ENCODE measurements at regions not wholly inside any gene's neighbourhood (a gene's known extent, or its start where the extent isn't known, plus 50 kb on each side); places are given as distances from the start of the nearest gene placed in this dataset.

GRCh38 chr4:160928482-160928881 is 1235.3 kb downstream of the FSTL5 start:
- no peaks in the 10 kb centered on the region for H3K9me3 ChIP-seq (ENCODE audit: control insufficient read depth, insufficient read depth, low read depth, low read length)
- intact Hi-C loops (cut with micrococcal nuclease; ENCODE audit: unreplicated experiment) (no loop called here), in situ Hi-C loops (cut with HindIII; ENCODE audit: low pct_unique_long_range_greater_than_20kb, low sequenced_read_pairs) (no loop called here)
- no peaks in the 10 kb centered on the region for H3K27me3 ChIP-seq (ENCODE audit: control insufficient read depth, insufficient read depth, low read length)
- CTCF ChIA-PET = no interaction called here
- no peak overlapping the region for H3K4me3 ChIP-seq (ENCODE audit: low read depth in 2 of 2, low read length in 2 of 2)
- H3K36me3 ChIP-seq (ENCODE audit: control insufficient read depth, insufficient read depth, low read length) = no peaks in the 10 kb centered on the region
- BruUV-seq (replicated peaks) = no TSS peak
- TF ChIP-seq CTCF (IDR thresholded peaks at IDR 0.05) (no peak), TCF7L2 (IDR thresholded peaks at IDR 0.05; ENCODE audit: low read depth, low read length) (no peak), REST (IDR thresholded peaks at IDR 0.05; ENCODE audit: insufficient read depth in 1 of 2, low read depth in 2 of 2, low read length in 1 of 2) (no peak), POLR2AphosphoS5 (IDR thresholded peaks at IDR 0.05; ENCODE audit: low read depth, low read length) (no peak), SIN3A (IDR thresholded peaks at IDR 0.05; ENCODE audit: borderline replicate concordance, insufficient read depth, low read depth, low read length) (no peak)
- H3K27ac ChIP-seq (ENCODE audit: low read length) = no peak overlapping the region
- POLR2A ChIA-PET = no interaction called here
- DNase-seq (ENCODE audit: low read depth, low spot score) (no peak), ATAC-seq (no peak)
- no peaks in the 10 kb centered on the region for H3K4me1 ChIP-seq (ENCODE audit: control insufficient read depth, insufficient read depth, low read length)

GRCh38 chr4:160947653-160948052 is 1216.1 kb downstream of the FSTL5 start:
- Histone ChIP-seq H3K36me3 (ENCODE audit: control insufficient read depth, insufficient read depth, low read length) (no peaks in the 10 kb centered on the region), H3K4me3 (ENCODE audit: low read depth in 2 of 2, low read length in 2 of 2) (no peak overlapping the region), H3K27me3 (ENCODE audit: control insufficient read depth, insufficient read depth, low read length) (no peaks in the 10 kb centered on the region), H3K27ac (ENCODE audit: low read length) (no peak overlapping the region), H3K4me1 (ENCODE audit: control insufficient read depth, insufficient read depth, low read length) (no peaks in the 10 kb centered on the region), H3K9me3 (ENCODE audit: control insufficient read depth, insufficient read depth, low read depth, low read length) (no peaks in the 10 kb centered on the region)
- ChIA-PET POLR2A (no interaction called here), CTCF (no interaction called here)
- TF ChIP-seq REST (IDR thresholded peaks at IDR 0.05; ENCODE audit: insufficient read depth in 1 of 2, low read depth in 2 of 2, low read length in 1 of 2) (no peak), SIN3A (IDR thresholded peaks at IDR 0.05; ENCODE audit: borderline replicate concordance, insufficient read depth, low read depth, low read length) (no peak), POLR2AphosphoS5 (IDR thresholded peaks at IDR 0.05; ENCODE audit: low read depth, low read length) (no peak), TCF7L2 (IDR thresholded peaks at IDR 0.05; ENCODE audit: low read depth, low read length) (no peak), CTCF (IDR thresholded peaks at IDR 0.05) (no peak)
- in situ Hi-C loops (cut with HindIII; ENCODE audit: low pct_unique_long_range_greater_than_20kb, low sequenced_read_pairs) (no loop called here), intact Hi-C loops (cut with micrococcal nuclease; ENCODE audit: unreplicated experiment) (no loop called here)
- no peak for DNase-seq (ENCODE audit: low read depth, low spot score)
- BruUV-seq (replicated peaks) = no TSS peak
- no peak for ATAC-seq

All from Panc1 (cell line).